ENCODE measurements at regions not wholly inside any gene's neighbourhood (a gene's known extent, or its start where the extent isn't known, plus 50 kb on each side); places are given as distances from the start of the nearest gene placed in this dataset.

GRCh38 chr16:86013867-86014266, 114.9 kb downstream of the IRF8 start:
- Histone ChIP-seq H3K4me2 (no peak overlapping the region), H3K4me1 (no peaks in the 10 kb centered on the region), H3K4me3 (no peak overlapping the region), H3K27ac (no peak overlapping the region), H3K9me3 (peaks cover 9% of the 10 kb centered on the region; the same call in 2 of the 3 replicates)
- POLR2A ChIA-PET: no interaction called here
- no peak for ATAC-seq
- DNase-seq (ENCODE audit: low read depth in 1 of 2, low spot score in 1 of 2): no peak
- CTCF ChIA-PET: interaction anchor here (0.9 to 19.3 kb wide), 7 partner anchors 11 to 506 kb away, joined by 3 to 405 read pairs (median 20); no protein-coding TSS in a partner anchor
- TF ChIP-seq POLR2A (IDR thresholded peaks at IDR 0.05; ENCODE audit: low read length): no peak
- no peak for TF ChIP-seq GATA3 (IDR thresholded peaks at IDR 0.05; ENCODE audit: borderline replicate concordance)
- TF ChIP-seq RARB (CRISPR knock-in tag; IDR thresholded peaks at IDR 0.05): no peak
- TF ChIP-seq TP53 (CRISPR knock-in tag; IDR thresholded peaks at IDR 0.05): no peak
- no peak for TF ChIP-seq RFX5 (IDR thresholded peaks at IDR 0.05)
- no peak for TF ChIP-seq HOXB13 (CRISPR knock-in tag; IDR thresholded peaks at IDR 0.05; ENCODE audit: low read depth)
- TF ChIP-seq RNF2 (IDR thresholded peaks at IDR 0.05; ENCODE audit: borderline replicate concordance, low read depth): no peak
- TF ChIP-seq NPAS2 (CRISPR knock-in tag; IDR thresholded peaks at IDR 0.05; ENCODE audit: borderline replicate concordance): no peak
- no peak for TF ChIP-seq JUN (IDR thresholded peaks at IDR 0.05)
- TF ChIP-seq NFE2L2 (conservative IDR thresholded peaks at IDR 0.05; ENCODE audit: low read length): no peak
- no peak for TF ChIP-seq EHF (CRISPR knock-in tag; IDR thresholded peaks at IDR 0.05)
- TF ChIP-seq ZSCAN20 (CRISPR knock-in tag; IDR thresholded peaks at IDR 0.05): no peak
- no peak for FAIRE-seq
- 30% methylated on average over 2 of the region's 2 CpGs for WGBS (ENCODE audit: missing lambda C conversion rate)

GRCh38 chr16:86015606-86016005, 116.6 kb downstream of the IRF8 start:
- Histone ChIP-seq H3K27ac (no peak overlapping the region), H3K4me1 (no peaks in the 10 kb centered on the region), H3K4me3 (no peak overlapping the region), H3K9me3 (peaks cover 26% of the 10 kb centered on the region), H3K4me2 (no peak overlapping the region)
- 29% methylated on average over 6 of the region's 6 CpGs for WGBS (ENCODE audit: missing lambda C conversion rate)
- CTCF ChIA-PET: interaction anchor here (0.8 to 19.3 kb wide), 30 partner anchors 9 to 233 kb away, joined by 3 to 405 read pairs (median 5); no protein-coding TSS in a partner anchor
- DNase-seq (ENCODE audit: low read depth in 1 of 2, low spot score in 1 of 2) (no peak), FAIRE-seq (no peak), ATAC-seq (no peak)
- TF ChIP-seq ZSCAN20 (CRISPR knock-in tag; IDR thresholded peaks at IDR 0.05) (no peak), POLR2AphosphoS2 (conservative IDR thresholded peaks at IDR 0.05; ENCODE audit: low read length) (no peak)
- POLR2A ChIA-PET: interaction anchor here (1.3 kb wide), 1 partner anchor 194 kb away, joined by 5 read pairs; no protein-coding TSS in a partner anchor

GRCh38 chr16:86016201-86016965, 117.4 kb downstream of the IRF8 start:
- no peak for TF ChIP-seq POLR2A (IDR thresholded peaks at IDR 0.05; ENCODE audit: low read length)
- peak; percentile 90 for TF ChIP-seq CTCF (IDR thresholded peaks at IDR 0.05)
- TF ChIP-seq ATOH8 (CRISPR knock-in tag; IDR thresholded peaks at IDR 0.05; ENCODE audit: low read depth): no peak
- peak; percentile 88 for TF ChIP-seq SMC3 (IDR thresholded peaks at IDR 0.05)
- TF ChIP-seq REST (IDR thresholded peaks at IDR 0.05): no peak
- TF ChIP-seq RAD21 (conservative IDR thresholded peaks at IDR 0.05 in 1 of 2, IDR thresholded peaks at IDR 0.05 in 1 of 2): peak; percentile 93 to 94
- no peak for TF ChIP-seq MAFK (IDR thresholded peaks at IDR 0.05; ENCODE audit: partially characterized antibody)
- peak; percentile 64 to 79 for DNase-seq (ENCODE audit: low read depth in 1 of 2, low spot score in 1 of 2)
- H3K4me2 ChIP-seq: no peak overlapping the region
- FAIRE-seq: peak; percentile 7
- ATAC-seq: peak; percentile 74 to 89
- no peak overlapping the region for H3K4me3 ChIP-seq
- ChIA-PET CTCF (interaction anchor here (0.5 to 19.3 kb wide), 39 partner anchors 10 to 335 kb away, joined by 3 to 405 read pairs (median 4); no protein-coding TSS in a partner anchor), POLR2A (interaction anchor here (1.3 kb wide), 1 partner anchor 195 kb away, joined by 5 read pairs; no protein-coding TSS in a partner anchor)
- H3K4me1 ChIP-seq: no peaks in the 10 kb centered on the region
- H3K9me3 ChIP-seq: peaks cover 32% of the 10 kb centered on the region
- WGBS (ENCODE audit: missing lambda C conversion rate): 20% methylated on average over 13 of the region's 13 CpGs
- H3K27ac ChIP-seq: no peak overlapping the region

Measured in A549 (cell line).